CD8-positive, alpha-beta memory T cell (primary cell): ENCODE measurements at regions not wholly inside any gene's neighbourhood (a gene's known extent, or its start where the extent isn't known, plus 50 kb on each side); places are given as distances from the start of the nearest gene placed in this dataset.

ENCODE experiments used
- CTCF ChIA-PET: fragments of 350-600 bp; sonication (Branson Sonifier 250); formaldehyde crosslinking; loops from one replicate; lab custom pipeline; 2021; ENCODE audit warnings: antibody characterized with exemption; lab: Charles Lee
- POLR2A ChIA-PET: fragments of 350-600 bp; sonication (Branson Sonifier 250); formaldehyde crosslinking; loops from one replicate; lab custom pipeline; 2021; ENCODE audit warnings: antibody characterized with exemption; lab: Charles Lee
- DNase-seq, 5 donors: peaks; one replicate each; pipeline versions ENCODE4 v3.0.0 to v3.0.0-alpha.2; 2020 to 2022; ENCODE audit warnings: mixed read lengths in 1 of 5
- H3K27ac ChIP-seq: one replicate; pipeline ENCODE4 v1.7.0; 2013; ENCODE audit warnings: low read depth, mild to moderate bottlenecking, low read length, moderate library complexity
- H3K27me3 ChIP-seq: 2 replicates; pipeline ENCODE4 v1.7.0; 2013; ENCODE audit warnings: low read length, mild to moderate bottlenecking; ENCODE audit not compliant: insufficient read depth, poor library complexity, severe bottlenecking
- H3K36me3 ChIP-seq: 2 replicates; pipeline ENCODE4 v1.7.0; 2013; ENCODE audit warnings: mild to moderate bottlenecking, low read length, moderate library complexity; ENCODE audit not compliant: insufficient read depth
- H3K4me1 ChIP-seq: 2 replicates; pipeline ENCODE4 v1.7.0; 2013; ENCODE audit warnings: mild to moderate bottlenecking, low read length, moderate library complexity; ENCODE audit not compliant: insufficient read depth
- H3K4me3 ChIP-seq: 2 replicates; pipeline ENCODE4 v1.7.0; 2013; ENCODE audit warnings: mild to moderate bottlenecking, low read length
- H3K9me3 ChIP-seq: 2 replicates; pipeline ENCODE4 v1.7.0; 2013; ENCODE audit warnings: mild to moderate bottlenecking, low read length
- H3K27ac Mint-ChIP-seq, 8 donors: one replicate each; pipeline ENCODE4 v1.8.0; 2020 to 2021; ENCODE audit warnings: mixed read lengths in 8 of 8, mild to moderate bottlenecking in 6 of 8, inconsistent platforms in 3 of 8, moderate library complexity in 3 of 8
- H3K27me3 Mint-ChIP-seq, 2 donors: one replicate each; pipeline ENCODE4 v1.8.0; 2020 to 2021; ENCODE audit warnings: mixed read lengths in 2 of 2, mild to moderate bottlenecking in 1 of 2, moderate library complexity in 1 of 2
- H3K36me3 Mint-ChIP-seq, 3 donors: one replicate each; pipeline ENCODE4 v1.8.0; 2020 to 2021; ENCODE audit warnings: mixed read lengths in 3 of 3, inconsistent platforms in 1 of 3, mild to moderate bottlenecking in 1 of 3
- H3K4me1 Mint-ChIP-seq, 3 donors: one replicate each; pipeline ENCODE4 v1.8.0; 2020 to 2021; ENCODE audit warnings: mixed read lengths in 3 of 3, inconsistent platforms in 1 of 3, mild to moderate bottlenecking in 1 of 3
- H3K4me3 Mint-ChIP-seq, 7 donors: one replicate each; pipeline ENCODE4 v1.8.0; 2020 to 2021; ENCODE audit warnings: mixed read lengths in 7 of 7, mild to moderate bottlenecking in 6 of 7, moderate library complexity in 4 of 7, inconsistent platforms in 2 of 7
- H3K9me3 Mint-ChIP-seq, 5 donors: one replicate each; pipeline ENCODE4 v1.8.0; 2020 to 2022; ENCODE audit warnings: mixed read lengths in 5 of 5, mild to moderate bottlenecking in 3 of 5, moderate library complexity in 2 of 5, inconsistent platforms in 1 of 5

DNA sequence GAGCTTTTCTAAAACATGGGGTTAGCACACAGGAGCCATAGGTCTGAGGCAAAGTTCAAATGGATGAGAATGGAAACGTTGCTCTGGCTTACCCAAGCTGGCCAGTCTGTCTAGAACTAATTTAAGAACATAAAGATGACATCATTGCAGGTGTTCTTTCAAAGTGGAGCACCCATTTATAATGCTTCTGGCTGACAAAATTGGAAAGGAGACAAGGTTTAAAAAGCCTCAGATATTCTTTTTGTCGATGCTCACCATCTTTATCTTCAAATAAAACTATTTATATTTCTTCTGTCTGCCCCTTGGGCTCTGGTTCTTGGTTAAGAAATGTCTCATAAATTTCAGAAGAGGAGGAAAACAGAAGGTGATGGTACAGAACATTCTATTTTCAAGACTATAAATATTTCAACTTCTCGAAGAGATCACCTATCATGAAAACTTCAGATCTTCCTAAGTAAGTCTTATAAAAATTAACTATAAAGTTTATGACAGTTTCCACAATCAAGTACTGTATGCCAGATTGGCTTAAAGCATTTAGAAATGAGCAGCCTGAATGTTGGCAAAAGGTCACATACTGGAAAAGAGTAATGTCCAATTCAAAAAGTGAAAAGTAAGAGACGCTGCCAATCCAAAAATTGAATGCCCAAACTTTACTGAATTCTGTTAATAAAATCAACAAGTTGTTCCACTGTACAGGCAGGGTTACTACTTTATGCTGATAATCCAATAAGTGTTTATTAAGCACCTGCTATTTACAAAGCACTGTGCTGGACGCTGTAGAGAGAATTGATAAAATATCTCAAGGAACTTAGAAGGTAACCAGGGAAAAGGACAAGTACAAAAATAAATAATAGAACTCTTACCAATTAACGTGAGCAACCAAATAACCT lies 92.0 kb downstream of the ETS2 start:
- no peak for DNase-seq
- Mint-ChIP-seq H3K4me1 (no peaks in the 10 kb centered on the region), H3K9me3 (peaks cover 0 to 8% (median 0%) of the 10 kb centered on the region in 5 donors), H3K36me3 (no peaks in the 10 kb centered on the region), H3K4me3 (no peak overlapping the region), H3K27me3 (peaks cover 4 to 22% of the 10 kb centered on the region in 2 donors), H3K27ac (no peak overlapping the region)
- H3K4me3 ChIP-seq: no peak overlapping the region
- ChIA-PET POLR2A (no interaction called here), CTCF (no interaction called here)
- H3K4me1 ChIP-seq: no peaks in the 10 kb centered on the region
- no peaks in the 10 kb centered on the region for H3K27me3 ChIP-seq
- H3K27ac ChIP-seq: no peak overlapping the region
- no peaks in the 10 kb centered on the region for H3K36me3 ChIP-seq
- H3K9me3 ChIP-seq: no peaks in the 10 kb centered on the region

DNA sequence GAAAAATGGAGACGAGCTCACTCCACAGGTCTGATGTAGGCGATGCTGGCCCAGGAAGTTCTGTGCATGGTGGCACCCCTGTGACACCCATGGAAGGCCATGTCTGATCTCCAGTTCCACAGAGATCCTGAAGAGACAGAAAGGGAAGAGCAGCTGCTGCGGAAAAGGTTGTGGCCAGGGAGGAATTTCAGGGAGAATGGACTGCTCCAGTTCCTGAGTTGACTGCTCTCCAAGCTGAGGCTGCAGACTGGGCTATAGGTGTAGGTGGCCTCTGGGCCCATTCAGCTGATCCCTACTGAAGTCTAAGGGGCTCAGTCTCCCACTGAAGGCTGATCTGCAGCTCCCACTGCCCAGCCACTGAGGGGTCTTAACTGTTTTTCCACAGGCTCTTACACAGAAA lies 89.2 kb downstream of the ETS2 start:
- H3K36me3 Mint-ChIP-seq: peaks cover 0 to 4% (median 0%) of the 10 kb centered on the region in 3 donors
- no peaks in the 10 kb centered on the region for H3K9me3 ChIP-seq
- peak overlapping the region in 1 of 7 donors; percentile 52 for H3K4me3 Mint-ChIP-seq
- no peaks in the 10 kb centered on the region for H3K27me3 ChIP-seq
- H3K4me1 ChIP-seq: no peaks in the 10 kb centered on the region
- no peaks in the 10 kb centered on the region for H3K4me1 Mint-ChIP-seq
- H3K27ac Mint-ChIP-seq: no peak overlapping the region
- H3K27ac ChIP-seq: no peak overlapping the region
- peaks cover 0 to 2% (median 0%) of the 10 kb centered on the region in 5 donors for H3K9me3 Mint-ChIP-seq
- POLR2A ChIA-PET: no interaction called here
- DNase-seq: no peak
- no peaks in the 10 kb centered on the region for H3K36me3 ChIP-seq
- CTCF ChIA-PET: no interaction called here
- H3K4me3 ChIP-seq: no peak overlapping the region
- peaks cover 5 to 47% of the 10 kb centered on the region in 2 donors for H3K27me3 Mint-ChIP-seq

GRCh38 chr21:38888991-38889561 lies 83.3 kb downstream of the ETS2 start:
- no peak overlapping the region for H3K4me3 Mint-ChIP-seq
- peaks cover 12 to 25% (median 19%) of the 10 kb centered on the region in 5 donors for H3K9me3 Mint-ChIP-seq
- no peaks in the 10 kb centered on the region for H3K4me1 Mint-ChIP-seq
- H3K27me3 ChIP-seq: no peaks in the 10 kb centered on the region
- peaks cover 0 to 5% (median 4%) of the 10 kb centered on the region in 3 donors for H3K36me3 Mint-ChIP-seq
- DNase-seq: no peak
- ChIA-PET CTCF (no interaction called here), POLR2A (no interaction called here)
- H3K27ac Mint-ChIP-seq: no peak overlapping the region
- H3K36me3 ChIP-seq: no peaks in the 10 kb centered on the region
- no peak overlapping the region for H3K27ac ChIP-seq
- no peak overlapping the region for H3K4me3 ChIP-seq
- H3K9me3 ChIP-seq: peaks cover 5% of the 10 kb centered on the region
- peaks cover 5 to 56% of the 10 kb centered on the region in 2 donors for H3K27me3 Mint-ChIP-seq
- no peaks in the 10 kb centered on the region for H3K4me1 ChIP-seq

DNA sequence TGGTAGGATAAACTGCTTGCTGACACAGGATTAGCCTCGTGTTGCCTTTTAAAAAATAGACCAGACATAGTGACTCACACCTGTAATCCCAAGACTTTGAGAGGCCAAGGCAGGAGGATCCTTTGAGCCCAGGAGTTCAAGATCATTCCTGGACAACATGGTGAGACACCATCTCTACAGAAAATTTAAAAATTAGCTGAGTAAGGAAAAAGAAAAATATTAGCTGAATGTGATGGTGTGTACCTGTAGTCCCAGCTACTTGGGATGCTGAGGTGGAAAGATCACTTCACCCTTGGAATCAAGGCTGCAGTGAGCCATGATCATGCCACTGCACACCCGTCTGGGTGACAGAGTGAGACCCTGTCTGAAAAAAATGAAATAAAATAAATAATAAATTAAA lies 82.0 kb downstream of the ETS2 start:
- Mint-ChIP-seq H3K4me3 (no peak overlapping the region), H3K27ac (no peak overlapping the region), H3K4me1 (no peaks in the 10 kb centered on the region), H3K9me3 (peaks cover 19 to 35% (median 28%) of the 10 kb centered on the region in 5 donors), H3K27me3 (peaks cover 5 to 45% of the 10 kb centered on the region in 2 donors), H3K36me3 (peaks cover 0 to 5% (median 4%) of the 10 kb centered on the region in 3 donors)
- DNase-seq: no peak
- POLR2A ChIA-PET: no interaction called here
- no peak overlapping the region for H3K4me3 ChIP-seq
- H3K27me3 ChIP-seq: no peaks in the 10 kb centered on the region
- H3K9me3 ChIP-seq: peaks cover 5% of the 10 kb centered on the region
- H3K4me1 ChIP-seq: no peaks in the 10 kb centered on the region
- CTCF ChIA-PET: no interaction called here
- H3K36me3 ChIP-seq: no peaks in the 10 kb centered on the region
- H3K27ac ChIP-seq: no peak overlapping the region

DNA sequence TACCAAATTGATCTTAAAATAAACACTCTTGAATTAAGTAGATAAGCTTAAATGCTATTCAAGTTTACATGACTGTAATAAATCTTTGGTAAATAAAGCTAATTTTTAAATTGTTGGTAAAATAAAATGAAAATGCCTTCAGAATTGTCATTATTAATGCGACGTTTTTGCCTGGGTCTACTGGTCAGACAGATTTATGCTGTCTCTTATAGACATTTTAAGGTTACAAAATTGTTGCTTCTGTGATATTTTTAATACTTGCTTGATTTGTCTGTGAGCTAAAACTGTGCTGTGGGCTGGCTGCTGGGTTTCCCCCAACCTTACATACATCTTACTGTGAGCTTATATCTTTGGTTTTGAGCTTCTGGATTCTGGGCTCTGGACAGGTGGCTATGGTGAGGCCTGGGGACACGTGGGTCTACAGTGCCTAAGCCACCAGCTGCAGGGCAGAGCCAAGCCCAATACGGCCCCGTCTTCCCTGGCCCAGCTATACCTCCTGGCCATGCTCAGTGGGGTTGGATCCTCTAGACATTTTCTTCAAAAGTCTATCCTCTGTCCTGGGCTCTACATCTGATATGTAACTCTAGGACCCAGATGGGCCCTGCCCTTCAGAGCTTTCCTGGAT lies 81.4 kb downstream of the ETS2 start:
- no peak overlapping the region for H3K4me3 ChIP-seq
- Mint-ChIP-seq H3K9me3 (peaks cover 21 to 36% (median 29%) of the 10 kb centered on the region in 5 donors), H3K4me3 (no peak overlapping the region), H3K27me3 (peaks cover 5 to 39% of the 10 kb centered on the region in 2 donors), H3K36me3 (peaks cover 0 to 5% (median 4%) of the 10 kb centered on the region in 3 donors), H3K4me1 (no peaks in the 10 kb centered on the region), H3K27ac (no peak overlapping the region)
- no peak for DNase-seq
- POLR2A ChIA-PET: no interaction called here
- no peaks in the 10 kb centered on the region for H3K36me3 ChIP-seq
- CTCF ChIA-PET: no interaction called here
- H3K9me3 ChIP-seq: peaks cover 5% of the 10 kb centered on the region
- H3K27ac ChIP-seq: no peak overlapping the region
- H3K27me3 ChIP-seq: no peaks in the 10 kb centered on the region
- no peaks in the 10 kb centered on the region for H3K4me1 ChIP-seq

DNA sequence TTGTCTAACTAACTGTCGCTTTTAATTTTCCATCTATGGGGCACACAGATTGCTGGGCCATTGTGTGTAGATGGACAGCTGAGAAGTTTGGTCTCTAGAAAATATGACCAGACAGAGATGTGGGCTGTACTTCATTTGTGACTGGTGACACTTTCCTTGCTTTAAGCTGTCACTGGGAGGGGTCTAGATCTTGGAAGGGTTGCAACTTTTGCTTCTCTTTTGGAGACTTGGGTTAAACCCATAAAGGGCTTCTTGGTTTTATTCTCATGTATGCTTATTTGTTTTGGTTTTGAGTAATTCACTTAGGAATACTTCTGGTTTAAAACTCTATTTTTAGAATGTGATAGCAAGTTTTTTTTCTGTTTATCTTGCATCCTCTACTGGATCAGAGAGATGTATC lies 80.2 kb downstream of the ETS2 start:
- H3K27ac ChIP-seq: no peak overlapping the region
- H3K4me3 ChIP-seq: no peak overlapping the region
- no peak overlapping the region for H3K4me3 Mint-ChIP-seq
- no peaks in the 10 kb centered on the region for H3K36me3 ChIP-seq
- peaks cover 5% of the 10 kb centered on the region for H3K9me3 ChIP-seq
- POLR2A ChIA-PET: no interaction called here
- DNase-seq: no peak
- peaks cover 4% of the 10 kb centered on the region for H3K27me3 ChIP-seq
- H3K27ac Mint-ChIP-seq: no peak overlapping the region
- CTCF ChIA-PET: no interaction called here
- peaks cover 2 to 35% of the 10 kb centered on the region in 2 donors for H3K27me3 Mint-ChIP-seq
- peaks cover 29 to 45% (median 34%) of the 10 kb centered on the region in 5 donors for H3K9me3 Mint-ChIP-seq
- H3K4me1 ChIP-seq: no peaks in the 10 kb centered on the region
- no peaks in the 10 kb centered on the region for H3K4me1 Mint-ChIP-seq
- H3K36me3 Mint-ChIP-seq: peaks cover 0 to 8% (median 5%) of the 10 kb centered on the region in 3 donors

DNA sequence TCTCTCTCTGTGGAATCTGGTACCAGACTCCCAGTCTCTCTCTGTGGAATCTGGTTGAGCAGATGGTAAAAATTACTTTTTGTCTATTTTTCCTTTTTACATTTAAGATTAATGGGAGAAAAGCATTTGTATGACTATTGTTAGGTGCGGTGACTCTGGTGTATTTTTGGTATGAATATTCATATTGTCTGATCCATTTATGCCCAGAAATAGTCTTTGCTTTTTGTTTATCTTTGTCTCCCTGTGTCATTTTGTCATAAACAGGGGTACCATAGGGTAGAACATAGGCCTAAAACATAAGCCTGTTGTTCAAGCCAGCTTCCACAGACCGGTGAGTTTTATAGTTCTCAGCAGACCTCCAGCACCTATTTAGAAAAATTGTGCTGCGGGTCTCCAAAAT lies 78.7 kb downstream of the ETS2 start:
- H3K9me3 Mint-ChIP-seq: peaks cover 29 to 48% (median 36%) of the 10 kb centered on the region in 5 donors

GRCh38 chr21:38883142-38883541 lies 77.4 kb downstream of the ETS2 start:
- CTCF ChIA-PET: interaction anchor here (0.7 to 0.8 kb wide), 2 partner anchors 16 to 19 kb away, joined by 3 read pairs; no protein-coding TSS in a partner anchor
- H3K27me3 Mint-ChIP-seq: peaks cover 4 to 11% of the 10 kb centered on the region in 2 donors
- no peak for DNase-seq
- H3K36me3 ChIP-seq: no peaks in the 10 kb centered on the region
- peaks cover 5% of the 10 kb centered on the region for H3K9me3 ChIP-seq
- peaks cover 4% of the 10 kb centered on the region for H3K27me3 ChIP-seq
- no peaks in the 10 kb centered on the region for H3K4me1 Mint-ChIP-seq
- no peaks in the 10 kb centered on the region for H3K4me1 ChIP-seq
- no peak overlapping the region for H3K27ac ChIP-seq
- POLR2A ChIA-PET: no interaction called here
- H3K27ac Mint-ChIP-seq: no peak overlapping the region
- peaks cover 0 to 5% (median 4%) of the 10 kb centered on the region in 3 donors for H3K36me3 Mint-ChIP-seq
- H3K4me3 Mint-ChIP-seq: no peak overlapping the region
- no peak overlapping the region for H3K4me3 ChIP-seq
- H3K9me3 Mint-ChIP-seq: peaks cover 26 to 44% (median 34%) of the 10 kb centered on the region in 5 donors

More for the DNA sequence above, 78.7 kb downstream of the ETS2 start:
- no peak overlapping the region for H3K4me3 ChIP-seq
- no peaks in the 10 kb centered on the region for H3K36me3 ChIP-seq
- Mint-ChIP-seq H3K27me3 (peaks cover 4 to 21% of the 10 kb centered on the region in 2 donors), H3K36me3 (peaks cover 0 to 5% (median 4%) of the 10 kb centered on the region in 3 donors), H3K4me1 (no peaks in the 10 kb centered on the region), H3K27ac (no peak overlapping the region), H3K4me3 (no peak overlapping the region)
- POLR2A ChIA-PET: no interaction called here
- H3K4me1 ChIP-seq: no peaks in the 10 kb centered on the region
- DNase-seq: no peak
- peaks cover 5% of the 10 kb centered on the region for H3K9me3 ChIP-seq
- H3K27me3 ChIP-seq: peaks cover 4% of the 10 kb centered on the region
- CTCF ChIA-PET: no interaction called here
- no peak overlapping the region for H3K27ac ChIP-seq
